H1 (cell line): ENCODE measurements at regions not wholly inside any gene's neighbourhood (a gene's known extent, or its start where the extent isn't known, plus 50 kb on each side); places are given as distances from the start of the nearest gene placed in this dataset.

Source experiments
- CREB1 ChIP-seq: IDR thresholded peaks from 2 replicates; pipeline ENCODE4 v1.6.1; 2012; ENCODE audit warnings: inconsistent platforms
- EP300 ChIP-seq, 2 experiments: IDR thresholded peaks; 1 replicate in 1 of 2; 2 replicates in 1 of 2; pipeline ENCODE4 v1.6.1; 2011 to 2012; ENCODE audit warnings: low read depth in 2 of 2, low read length in 2 of 2, mild to moderate bottlenecking in 2 of 2, borderline replicate concordance in 1 of 2, inconsistent platforms in 1 of 2, moderate library complexity in 1 of 2
- KDM1A ChIP-seq: fragments of 200-600, 300-600 bp; sonication (generic); IDR thresholded peaks from 2 replicates; pipeline ENCODE4 v1.7.1; 2016; ENCODE audit warnings: mild to moderate bottlenecking, low read length, borderline replicate concordance
- SUZ12 ChIP-seq: fragments of 200-600 bp; sonication (generic); IDR thresholded peaks from 2 replicates; pipeline ENCODE4 v1.6.1; 2012; ENCODE audit warnings: mild to moderate bottlenecking, inconsistent platforms, low read length, moderate library complexity, mixed read lengths

DNA sequence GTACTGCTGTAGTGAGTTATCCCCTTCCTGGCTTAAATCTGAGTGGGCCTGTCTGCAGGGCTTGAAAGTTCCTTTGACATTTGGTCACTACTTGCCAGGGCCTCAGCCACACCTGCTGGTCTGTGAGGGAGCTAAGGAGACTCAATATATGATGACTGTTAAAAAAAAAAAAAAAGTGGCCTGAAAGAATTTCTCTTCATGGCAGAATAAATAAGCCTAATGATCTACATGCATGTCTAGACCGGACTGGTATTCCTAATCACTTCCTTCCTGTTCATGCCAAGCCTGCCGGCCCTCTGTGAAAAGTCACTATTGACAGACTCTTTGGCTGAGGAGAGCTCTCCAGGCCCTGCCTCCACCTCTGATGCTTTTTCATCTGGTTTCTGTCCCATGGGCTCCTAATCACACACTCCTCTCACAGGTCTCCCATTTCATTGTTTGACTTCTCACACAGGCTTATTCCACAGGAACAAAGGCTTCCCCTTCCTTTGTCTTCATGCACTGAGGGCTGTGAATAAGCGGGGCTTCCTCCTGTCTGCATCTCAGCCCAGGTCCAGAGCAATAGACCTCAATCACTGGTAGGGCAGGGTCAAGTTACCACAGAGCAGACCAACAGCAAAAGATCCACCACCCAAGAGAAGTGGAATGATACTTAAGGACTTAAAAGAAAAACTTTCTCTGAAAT lies 99.1 kb upstream of the SEC61G start (continued):
- no peak for TF ChIP-seq CREB1
- no peak for TF ChIP-seq EP300 (IDR thresholded peaks at IDR 0.05; ENCODE audit: borderline replicate concordance in 1 of 2, low read depth in 2 of 2, low read length in 2 of 2)
- TF ChIP-seq KDM1A, result no peak
- TF ChIP-seq SUZ12, result no peak
